DOHH2 (cell line): ENCODE measurements at regions not wholly inside any gene's neighbourhood (a gene's known extent, or its start where the extent isn't known, plus 50 kb on each side); places are given as distances from the start of the nearest gene placed in this dataset.

Experiments
- H3F3A ChIP-seq: fragments of 200-600 bp; sonication (generic), shearing (Covaris generic); 2 replicates; pipeline ENCODE4 v1.6.0; 2016; ENCODE audit warnings: antibody characterized with exemption, mild to moderate bottlenecking; ENCODE audit not compliant: control insufficient read depth, insufficient read depth
- H3K27ac ChIP-seq: fragments of 200-600 bp; sonication (generic); 2 replicates; pipeline ENCODE4 v1.5.1; 2014; ENCODE audit warnings: low read depth, mild to moderate bottlenecking, low read length, moderate library complexity
- H3K27me3 ChIP-seq: fragments of 200-600 bp; sonication (generic); 2 replicates; pipeline ENCODE4 v1.6.1; 2014; ENCODE audit warnings: mild to moderate bottlenecking, low read length, mixed read lengths; ENCODE audit not compliant: control insufficient read depth
- H3K36me3 ChIP-seq: fragments of 200-600 bp; sonication (generic); 2 replicates; pipeline ENCODE4 v1.6.1; 2014; ENCODE audit warnings: mild to moderate bottlenecking, low read length, moderate library complexity, mixed read lengths; ENCODE audit not compliant: control insufficient read depth
- H3K4me1 ChIP-seq: fragments of 200-600 bp; sonication (generic); 2 replicates; pipeline ENCODE4 v1.6.1; 2014; ENCODE audit warnings: mild to moderate bottlenecking, low read length, mixed read lengths; ENCODE audit not compliant: control insufficient read depth
- H3K4me2 ChIP-seq: fragments of 200-600 bp; sonication (generic); 2 replicates; pipeline ENCODE4 v1.6.0; 2014; ENCODE audit warnings: mild to moderate bottlenecking, low read length, moderate library complexity
- H3K4me3 ChIP-seq: fragments of 200-600 bp; sonication (generic); 2 replicates; pipeline ENCODE4 v1.5.1; 2014; ENCODE audit warnings: mild to moderate bottlenecking, low read length, mixed read lengths
- H3K79me2 ChIP-seq: fragments of 200-600 bp; sonication (generic); 2 replicates; pipeline ENCODE4 v1.6.1; 2014; ENCODE audit warnings: mild to moderate bottlenecking, low read length, mixed read lengths; ENCODE audit not compliant: control insufficient read depth
- H3K9me2 ChIP-seq: fragments of 200-600 bp; sonication (generic); replicated peaks from 2 replicates; pipeline ENCODE4 v1.6.1; 2014; ENCODE audit warnings: mild to moderate bottlenecking, low read length, mixed read lengths; ENCODE audit not compliant: control insufficient read depth
- H3K9me3 ChIP-seq: fragments of 200-600 bp; sonication (generic); 2 replicates; pipeline ENCODE4 v1.6.1; 2014; ENCODE audit warnings: antibody characterized with exemption, low read length, mixed read lengths; ENCODE audit not compliant: control insufficient read depth, insufficient read depth
- H4K20me1 ChIP-seq: fragments of 200-600 bp; sonication (generic); 2 replicates; pipeline ENCODE4 v1.6.0; 2014; ENCODE audit warnings: low read depth, mild to moderate bottlenecking, antibody characterized with exemption, low read length, moderate library complexity; ENCODE audit not compliant: control insufficient read depth, insufficient read depth
- CTCF ChIP-seq: fragments of 200-600 bp; sonication (generic); IDR thresholded peaks from one replicate; pipeline ENCODE4 v1.5.1; 2014; ENCODE audit warnings: antibody characterized with exemption, mild to moderate bottlenecking, low read depth, low read length; ENCODE audit not compliant: poor library complexity, severe bottlenecking
- EZH2phosphoT487 ChIP-seq: fragments of 200-600 bp; sonication (generic); IDR thresholded peaks from 2 replicates; pipeline ENCODE4 v1.6.1; 2017; ENCODE audit warnings: borderline replicate concordance, mild to moderate bottlenecking, antibody characterized with exemption, low read length, moderate library complexity, mixed read lengths

- TF ChIP-seq EZH2phosphoT487 = no peak
- TF ChIP-seq CTCF = no peak
- no peak overlapping the region for H3K4me3 ChIP-seq
- no peaks in the 10 kb centered on the region for H3K79me2 ChIP-seq
- H3K9me2 ChIP-seq = no peaks in the 10 kb centered on the region
- no peaks in the 10 kb centered on the region for H3K36me3 ChIP-seq
- H3K27me3 ChIP-seq = no peaks in the 10 kb centered on the region
- no peaks in the 10 kb centered on the region for H4K20me1 ChIP-seq
- no peak overlapping the region for H3K27ac ChIP-seq
- H3F3A ChIP-seq = no peaks in the 10 kb centered on the region
- no peaks in the 10 kb centered on the region for H3K9me3 ChIP-seq
- no peak overlapping the region for H3K4me2 ChIP-seq
- no peaks in the 10 kb centered on the region for H3K4me1 ChIP-seq
Measured at GRCh38 chr6:4585682-4586468, 190.3 kb upstream of the CDYL start.

DNA sequence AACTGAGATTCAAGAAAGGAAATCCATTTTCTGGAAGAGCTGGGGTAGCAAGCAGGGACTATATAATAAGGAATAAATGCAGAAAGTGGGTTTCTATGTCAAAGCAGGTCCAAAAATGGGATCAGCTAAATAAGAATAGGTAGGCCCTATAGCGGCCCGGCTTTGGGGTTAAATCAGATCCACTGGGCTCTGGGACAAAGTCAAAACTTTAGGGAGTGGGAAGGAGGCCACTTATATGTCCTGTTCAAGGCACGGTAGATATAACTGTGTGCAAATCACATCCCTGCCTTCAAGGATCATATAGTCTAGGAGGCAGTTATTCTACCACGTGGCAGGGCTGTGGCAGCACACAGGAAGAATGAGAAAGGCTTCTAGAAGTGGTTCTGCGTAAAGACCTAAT, 191.4 kb upstream of the CDYL start:
- Histone ChIP-seq H4K20me1 (no peaks in the 10 kb centered on the region), H3K79me2 (no peaks in the 10 kb centered on the region), H3K4me3 (no peak overlapping the region), H3F3A (no peaks in the 10 kb centered on the region), H3K9me3 (no peaks in the 10 kb centered on the region), H3K27ac (no peak overlapping the region), H3K4me2 (no peak overlapping the region), H3K4me1 (no peaks in the 10 kb centered on the region), H3K9me2 (no peaks in the 10 kb centered on the region), H3K27me3 (no peaks in the 10 kb centered on the region), H3K36me3 (no peaks in the 10 kb centered on the region)
- TF ChIP-seq CTCF = no peak
- no peak for TF ChIP-seq EZH2phosphoT487

DNA sequence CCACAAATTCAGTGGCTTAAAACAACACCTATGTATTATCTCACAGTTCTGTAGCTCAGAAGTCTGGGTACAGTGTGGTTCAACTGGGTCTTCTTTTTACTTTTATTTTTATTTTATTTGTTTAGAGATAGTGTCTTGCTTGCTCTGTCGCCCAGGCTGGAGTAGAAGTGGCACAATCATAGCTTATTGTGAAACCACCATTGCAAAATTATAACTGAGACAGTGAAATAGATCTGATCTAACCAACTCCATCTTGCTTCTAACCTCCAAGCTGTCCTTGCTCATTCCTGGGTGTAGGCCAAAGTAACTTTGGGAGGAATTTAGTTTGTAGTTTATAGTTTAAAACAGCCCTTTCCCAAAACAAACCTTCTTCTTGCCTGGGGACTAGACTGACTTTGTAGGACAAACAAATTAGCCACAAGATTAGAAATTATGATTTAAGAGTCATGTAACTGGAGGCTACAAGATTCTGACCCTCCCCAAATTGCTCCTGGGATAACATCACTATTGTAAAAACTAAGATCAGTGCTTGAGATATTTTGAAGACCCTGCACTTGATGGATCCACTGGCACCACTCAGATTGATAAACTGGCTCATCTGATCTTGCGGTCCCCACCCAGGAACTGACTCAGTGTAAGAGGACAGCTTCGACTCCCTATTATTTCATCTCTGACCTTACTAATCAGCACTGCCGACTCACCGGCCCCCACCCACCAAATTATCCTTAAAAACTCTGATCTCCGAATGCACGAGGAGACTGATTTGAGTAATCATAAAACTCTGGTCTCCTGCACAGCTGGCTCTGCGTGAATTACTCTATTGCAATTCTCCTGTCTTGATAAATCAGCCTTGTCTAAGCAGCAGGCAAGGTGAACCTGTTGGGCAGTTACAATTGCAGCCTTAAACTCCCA, 193.4 kb upstream of the CDYL start:
- H3K9me2 ChIP-seq = no peaks in the 10 kb centered on the region
- H4K20me1 ChIP-seq = no peaks in the 10 kb centered on the region
- no peaks in the 10 kb centered on the region for H3K4me1 ChIP-seq
- H3K79me2 ChIP-seq = no peaks in the 10 kb centered on the region
- no peak overlapping the region for H3K4me3 ChIP-seq
- H3F3A ChIP-seq = no peaks in the 10 kb centered on the region
- H3K9me3 ChIP-seq = no peaks in the 10 kb centered on the region
- H3K4me2 ChIP-seq = no peak overlapping the region
- TF ChIP-seq EZH2phosphoT487 (no peak), CTCF (no peak)
- no peak overlapping the region for H3K27ac ChIP-seq
- H3K27me3 ChIP-seq = no peaks in the 10 kb centered on the region
- no peaks in the 10 kb centered on the region for H3K36me3 ChIP-seq
